ENCODE measurements at regions not wholly inside any gene's neighbourhood (a gene's known extent, or its start where the extent isn't known, plus 50 kb on each side); places are given as distances from the start of the nearest gene placed in this dataset.
"Not testable (repeated sequence)": the region's sequence is repeated elsewhere in the genome, so short reads cannot be mapped to it uniquely, and the experiment has no call there.

DNA sequence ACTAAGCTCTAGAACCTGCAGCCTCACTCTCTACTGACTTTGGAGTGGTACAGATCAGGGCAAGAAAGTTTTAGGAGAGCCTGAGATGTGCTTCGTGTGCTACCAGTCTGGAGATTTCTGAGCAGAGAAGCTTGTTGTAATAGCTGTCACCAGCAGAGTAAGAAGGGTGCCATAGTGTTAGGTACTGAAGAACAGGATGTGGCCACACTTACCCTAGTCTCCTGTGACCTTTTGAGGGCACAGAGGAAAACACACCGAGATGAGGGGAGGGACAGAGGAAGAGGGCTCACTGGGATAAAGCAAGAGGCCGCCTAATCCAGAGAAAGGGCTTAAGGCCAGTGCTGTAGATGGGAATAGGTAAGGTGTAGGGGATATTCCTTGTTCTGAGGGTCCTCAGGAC, 146.2 kb upstream of the MTPN start:
- no peak for DNase-seq (ENCODE audit: low read depth)

DNA sequence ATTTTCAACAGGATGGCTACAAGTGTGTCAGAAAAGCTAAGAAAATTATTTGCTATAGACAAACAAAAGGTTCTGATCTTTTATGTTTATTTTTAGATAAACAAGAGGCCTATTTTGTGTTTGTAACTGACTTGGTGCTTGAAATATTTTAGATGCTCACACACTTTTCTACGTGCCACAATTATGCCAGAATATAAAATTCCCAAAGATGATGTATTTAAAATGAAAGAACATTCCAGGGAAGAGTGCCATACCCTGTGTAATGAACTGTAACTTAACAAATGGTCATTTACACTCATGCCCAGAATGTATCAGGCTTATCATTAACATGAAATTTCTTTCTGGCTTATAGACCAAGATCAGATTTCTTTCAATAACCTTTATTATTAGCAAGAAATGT, 144.9 kb upstream of the MTPN start:
- DNase-seq (ENCODE audit: low read depth): no peak

DNA sequence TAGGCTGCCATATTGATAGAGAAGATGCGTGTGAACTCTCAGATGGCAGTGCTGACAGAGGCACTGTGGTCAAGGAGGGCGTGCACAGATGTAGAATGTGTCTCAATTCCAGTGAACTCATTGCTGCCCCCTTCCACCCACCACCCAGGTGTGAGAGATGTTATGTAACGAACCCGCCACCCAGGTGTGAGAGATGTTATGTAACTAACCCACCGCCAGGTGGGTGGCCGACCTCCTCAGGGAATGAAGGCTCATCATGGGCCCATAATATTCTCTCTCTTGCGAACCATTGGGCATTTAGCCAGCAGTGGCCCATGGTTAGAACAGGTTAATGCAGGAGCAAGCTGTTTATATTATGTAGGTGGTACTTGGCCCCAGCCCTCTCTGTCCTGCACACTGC, 140.4 kb upstream of the MTPN start:
- DNase-seq (ENCODE audit: low read depth): no peak

DNA sequence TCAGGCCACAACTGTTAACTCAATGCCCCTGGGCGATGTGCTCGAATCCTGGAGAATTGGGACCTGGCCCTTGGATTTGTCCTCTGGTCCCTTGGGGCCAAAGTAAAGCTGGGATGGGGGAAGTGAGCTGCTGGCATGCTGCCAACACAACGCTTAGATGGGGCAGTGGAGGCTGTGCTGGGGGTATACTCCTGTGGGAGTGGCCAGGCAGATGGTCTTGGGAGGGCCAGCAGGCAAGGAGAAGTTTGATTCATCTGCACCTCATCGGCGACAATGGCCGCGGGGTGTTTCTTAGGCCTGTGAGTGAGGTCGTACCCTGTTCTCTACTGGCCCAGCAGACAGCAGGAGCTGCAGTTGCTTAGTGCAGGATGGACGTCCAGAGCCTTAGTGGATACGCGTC, 139.0 kb upstream of the MTPN start:
- no peak for DNase-seq (ENCODE audit: low read depth)

DNA sequence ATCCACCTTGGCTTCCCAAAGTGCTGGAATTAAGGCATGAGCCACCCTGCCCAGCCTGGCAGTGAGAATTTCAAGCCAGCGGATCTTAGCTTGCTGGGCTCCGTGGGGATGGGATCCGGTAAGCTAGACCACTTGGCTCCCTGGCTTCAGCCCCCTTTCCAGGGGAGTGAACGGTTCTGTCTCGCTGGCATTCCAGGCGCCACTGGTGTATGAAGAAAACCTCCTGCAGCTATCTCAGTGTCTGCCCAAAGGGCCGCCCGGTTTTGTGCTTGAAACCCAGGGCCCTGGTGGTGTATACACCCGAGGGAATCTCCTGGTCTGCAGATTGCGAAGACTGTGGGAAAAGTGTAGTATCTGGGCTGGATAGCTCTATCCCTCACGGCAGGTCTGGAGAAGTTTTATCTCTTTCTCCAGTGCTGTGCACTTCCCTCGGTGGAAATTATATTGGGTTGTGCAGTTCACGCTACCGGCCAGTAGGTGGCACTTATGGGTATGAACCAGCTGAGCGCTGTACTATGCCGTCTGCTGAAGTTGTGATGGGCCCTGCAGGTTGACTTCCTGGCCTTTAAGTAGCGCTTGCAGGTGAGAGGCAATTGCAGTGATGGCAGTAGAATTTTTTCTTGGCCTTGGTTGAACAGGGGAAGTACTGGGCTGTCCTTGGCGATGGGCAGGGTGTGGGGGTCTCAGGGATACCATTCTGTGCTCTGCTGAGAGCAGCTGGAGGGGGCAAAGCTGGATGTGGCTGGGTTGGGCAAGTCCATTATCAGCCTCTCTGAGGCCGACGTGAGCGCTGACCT, 138.0 kb upstream of the MTPN start:
- DNase-seq (ENCODE audit: low read depth): peak; percentile 52

DNA sequence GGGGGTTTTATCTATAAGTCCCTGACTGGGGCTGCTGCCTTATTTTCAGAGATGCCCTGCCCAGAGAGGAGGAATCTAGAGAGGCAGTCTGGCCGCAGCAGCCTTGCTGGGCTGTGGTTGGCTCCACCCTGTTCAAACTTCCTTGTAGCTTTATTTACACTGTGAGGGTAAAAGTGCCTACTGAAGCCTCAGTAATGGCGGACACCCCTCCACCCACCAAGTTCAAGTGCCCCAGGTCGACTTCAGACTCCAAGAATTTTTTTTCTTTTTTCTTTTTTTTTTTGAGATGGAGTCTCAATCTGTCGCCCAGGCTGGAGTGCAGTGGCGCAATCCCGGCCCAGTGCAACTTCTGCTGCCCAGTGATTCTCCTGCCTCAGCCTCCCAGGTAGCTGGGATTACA, 137.3 kb upstream of the MTPN start:
- not testable (repeated sequence) for DNase-seq (ENCODE audit: low read depth)

DNA sequence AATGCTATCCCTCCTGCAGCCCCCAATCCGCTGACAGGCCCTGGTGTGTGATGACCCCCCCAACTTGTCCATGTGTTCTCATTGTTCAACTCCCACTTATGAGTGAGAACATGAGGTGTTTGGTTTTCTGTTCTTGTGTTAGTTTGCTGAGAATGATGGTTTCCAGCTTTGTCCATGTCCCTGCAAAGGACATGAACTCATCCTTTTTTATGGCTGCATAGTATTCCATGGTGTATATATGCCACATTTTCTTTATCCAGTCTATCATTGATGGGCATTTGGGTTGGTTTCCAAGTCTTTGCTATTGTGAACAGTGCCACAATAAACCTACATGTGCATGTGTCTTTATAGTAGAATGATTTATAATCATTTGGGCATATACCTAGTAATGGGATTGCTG, 131.9 kb upstream of the MTPN start:
- DNase-seq (ENCODE audit: low read depth): not testable (repeated sequence)

DNA sequence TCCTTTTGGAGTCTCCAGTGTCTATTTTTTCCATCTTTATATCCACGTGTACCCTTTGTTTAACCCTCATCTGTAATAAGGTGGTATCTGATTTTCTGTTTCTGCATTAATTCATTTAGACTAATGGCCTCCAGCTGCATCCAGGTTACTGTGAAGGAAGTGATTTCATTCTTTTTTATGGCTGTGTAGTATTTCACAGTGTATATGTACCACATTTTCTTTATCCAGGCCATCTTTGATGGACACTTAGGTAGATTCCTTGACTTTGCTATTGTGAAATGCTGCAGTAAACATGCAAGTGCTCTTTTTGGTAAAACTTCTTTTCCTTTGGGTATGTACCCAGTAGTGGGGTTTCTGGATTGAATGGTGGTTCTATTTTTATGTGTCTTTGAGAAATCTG, 128.0 kb upstream of the MTPN start:
- DNase-seq (ENCODE audit: low read depth): no peak

DNA sequence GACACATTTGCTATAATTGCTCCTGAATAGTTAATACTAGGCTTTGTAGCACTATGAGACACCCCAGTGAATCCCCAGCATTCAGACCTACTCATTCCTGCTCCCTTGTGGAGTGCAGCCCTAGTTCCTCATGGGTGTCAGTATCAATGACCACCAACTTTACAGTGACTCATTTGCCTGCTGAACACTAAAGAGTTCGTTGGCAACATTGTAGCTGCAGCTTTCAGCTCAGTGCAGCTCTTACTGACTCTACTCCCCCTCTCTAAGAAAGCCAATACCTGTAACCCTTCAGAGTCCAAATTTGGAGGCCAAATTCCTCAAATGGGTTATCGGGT, 127.1 kb upstream of the MTPN start:
- DNase-seq (ENCODE audit: low read depth): peak; percentile 33

DNA sequence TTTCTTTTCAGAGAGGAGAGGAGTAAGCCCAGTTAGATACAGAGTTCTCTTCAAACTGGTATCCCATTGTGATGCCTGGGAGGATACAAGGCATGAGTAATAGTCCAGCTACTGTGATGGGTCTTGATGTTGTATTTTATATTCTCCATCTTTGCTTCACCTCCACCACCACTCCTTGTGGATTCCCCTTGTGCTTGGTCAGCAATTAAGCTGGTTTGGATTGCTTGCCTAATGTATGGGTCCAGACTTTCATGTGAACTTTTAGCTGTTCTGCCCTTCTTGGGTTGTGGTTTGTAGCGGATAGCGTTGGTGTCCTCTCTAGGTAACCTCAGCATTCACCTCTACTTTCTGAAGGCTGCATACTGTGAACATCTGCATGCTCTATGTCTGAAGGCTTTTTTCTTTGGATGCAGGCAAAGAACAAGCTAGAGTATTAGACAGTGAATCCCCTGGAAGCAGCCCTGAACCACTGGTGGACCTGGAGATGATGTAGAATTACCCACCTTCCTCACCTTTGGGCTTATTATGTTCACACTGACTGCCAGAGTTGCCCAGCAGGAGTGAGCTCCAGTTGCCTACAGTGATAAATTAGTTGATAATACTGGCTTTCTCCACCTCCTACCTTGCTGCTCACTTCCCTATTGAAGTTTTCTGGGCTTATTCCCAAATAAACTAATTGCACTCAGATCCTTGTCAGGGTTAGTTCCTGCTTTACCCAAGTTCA, 126.5 kb upstream of the MTPN start:
- no peak for DNase-seq (ENCODE audit: low read depth)

DNA sequence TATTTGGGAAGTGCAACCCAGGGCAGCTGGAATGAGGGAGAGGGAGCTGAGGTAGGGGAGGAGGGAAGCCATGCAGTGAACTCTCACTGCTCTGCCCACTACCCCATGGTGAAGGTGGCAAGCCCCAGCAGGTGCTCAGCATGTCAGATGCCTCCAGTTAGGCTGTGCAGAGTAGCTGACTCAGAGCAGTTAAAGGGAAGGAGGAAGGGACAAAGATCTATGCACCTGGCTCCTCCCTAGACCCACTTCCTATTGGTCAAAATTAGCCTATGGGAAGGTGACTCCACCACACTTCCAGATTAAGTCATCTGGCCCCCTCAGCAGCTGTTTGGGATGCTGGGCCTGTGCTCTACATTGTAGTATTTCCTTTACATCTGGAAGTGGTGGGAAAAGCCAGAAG, 125.7 kb upstream of the MTPN start:
- DNase-seq (ENCODE audit: low read depth): peak; percentile 22

DNA sequence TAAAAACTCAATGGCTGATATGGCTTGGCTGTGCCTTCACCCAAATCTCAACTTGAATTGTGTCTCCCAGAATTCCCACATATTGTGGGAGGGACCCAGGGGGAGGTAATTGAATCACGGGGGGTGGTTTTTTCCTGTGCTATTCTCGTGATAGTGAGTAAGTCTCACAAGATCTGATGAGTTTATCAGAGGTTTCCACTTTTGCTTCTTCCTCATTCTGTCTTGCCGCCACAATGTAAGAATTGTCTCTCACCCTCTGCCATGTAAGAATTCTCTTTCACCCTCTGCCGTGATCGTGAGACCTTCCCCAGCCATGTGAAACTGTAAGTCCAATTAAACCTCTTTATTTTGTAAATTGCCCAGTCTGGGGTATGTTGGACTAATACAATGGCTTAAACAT, 115.6 kb upstream of the MTPN start:
- not testable (repeated sequence) for DNase-seq (ENCODE audit: low read depth)

DNA sequence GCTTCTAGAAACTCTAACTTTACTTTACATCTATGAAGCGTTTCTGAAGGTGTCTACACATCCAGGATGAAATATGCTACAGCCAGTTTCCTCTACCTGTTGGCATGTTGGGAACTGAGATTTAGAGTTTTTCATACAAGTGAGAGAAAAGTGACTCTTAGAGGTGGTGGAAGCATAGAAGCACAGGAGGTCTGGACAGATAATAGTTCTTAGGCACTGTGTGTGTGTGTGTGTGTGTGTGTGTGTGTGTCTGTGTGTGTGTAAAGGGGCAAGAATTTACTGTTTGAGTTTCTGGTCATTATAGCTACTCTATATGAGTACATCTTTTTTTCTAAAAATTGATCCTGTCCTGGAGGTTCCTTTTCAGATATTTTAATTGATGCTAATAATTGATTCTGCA, 110.7 kb upstream of the MTPN start:
- DNase-seq (ENCODE audit: low read depth): no peak

DNA sequence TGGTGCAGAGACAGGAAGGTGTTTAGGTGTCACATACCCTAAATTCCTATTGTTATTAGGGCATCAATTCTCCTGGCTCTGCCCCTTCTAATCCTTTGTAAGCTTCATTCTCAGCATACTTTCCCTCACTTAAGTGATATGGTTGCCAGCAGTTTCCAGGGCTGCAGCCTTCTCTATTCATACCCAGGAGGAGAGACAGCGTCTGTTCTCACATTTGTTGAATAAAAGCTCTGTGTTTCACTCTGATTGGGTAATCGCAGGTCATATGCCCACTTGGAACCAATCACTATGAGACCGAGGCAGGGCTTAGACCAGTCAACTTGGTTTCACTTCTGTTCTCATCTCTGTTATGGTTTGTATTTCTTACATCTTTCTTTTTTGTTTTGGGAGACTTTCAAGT, 109.6 kb upstream of the MTPN start:
- peak; percentile 96 for DNase-seq (ENCODE audit: low read depth)

DNA sequence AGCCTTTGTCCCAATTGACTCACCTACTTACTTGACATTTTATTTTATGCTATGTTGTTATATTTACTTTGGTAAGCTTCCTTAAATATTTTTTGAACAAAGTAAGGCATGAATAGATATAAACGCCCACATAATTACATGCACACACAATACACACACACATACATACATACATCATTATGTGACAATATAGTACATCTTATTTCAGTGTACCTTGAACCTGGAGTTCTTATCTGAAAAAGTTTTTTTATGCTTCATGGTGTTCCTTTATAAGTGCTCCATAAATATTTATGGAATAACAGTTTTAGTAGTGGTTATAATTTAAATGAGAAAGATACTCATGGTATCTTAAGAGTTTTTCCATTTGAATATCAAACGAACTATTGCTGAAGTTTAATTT, 102.8 kb upstream of the MTPN start:
- no peak for DNase-seq (ENCODE audit: low read depth)

DNA sequence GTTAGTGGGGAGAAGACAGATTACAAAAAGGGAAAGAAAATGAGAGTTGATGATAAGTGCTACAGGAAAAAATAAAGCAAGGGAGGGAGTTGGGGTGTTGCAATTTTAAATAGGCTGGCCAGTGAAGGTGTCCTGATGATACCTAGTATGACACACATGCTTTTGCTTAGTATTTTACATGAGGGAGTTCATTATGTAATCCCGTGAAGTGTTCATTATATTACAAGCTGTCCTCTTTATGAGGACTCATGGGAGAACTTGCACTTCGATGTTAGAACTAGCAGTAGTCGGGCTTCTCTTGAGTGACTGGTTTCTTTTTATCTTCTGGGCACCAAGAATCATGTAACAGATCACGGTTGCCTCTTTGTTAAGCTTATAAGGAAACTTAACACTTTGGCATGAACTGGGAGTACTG, 102.3 kb upstream of the MTPN start:
- DNase-seq (ENCODE audit: low read depth): no peak

DNA sequence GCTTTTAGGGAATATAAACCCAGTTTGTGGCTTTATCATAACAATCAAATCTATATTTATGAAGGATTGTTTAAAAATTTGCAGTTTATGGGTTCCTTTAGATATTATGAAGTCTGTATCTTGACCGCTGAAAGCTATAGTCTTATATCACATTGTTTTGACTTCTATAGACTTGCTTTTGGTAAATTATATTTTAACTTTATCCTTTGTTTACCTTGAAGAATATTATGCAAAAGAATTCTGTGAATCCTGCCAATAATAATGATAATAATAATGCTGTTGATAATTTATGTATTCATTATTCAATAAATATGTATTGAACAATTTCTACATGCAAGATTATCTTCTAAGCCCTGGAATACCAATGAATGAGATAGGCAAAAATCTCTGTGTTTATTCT, 101.9 kb upstream of the MTPN start:
- DNase-seq (ENCODE audit: low read depth): no peak

DNA sequence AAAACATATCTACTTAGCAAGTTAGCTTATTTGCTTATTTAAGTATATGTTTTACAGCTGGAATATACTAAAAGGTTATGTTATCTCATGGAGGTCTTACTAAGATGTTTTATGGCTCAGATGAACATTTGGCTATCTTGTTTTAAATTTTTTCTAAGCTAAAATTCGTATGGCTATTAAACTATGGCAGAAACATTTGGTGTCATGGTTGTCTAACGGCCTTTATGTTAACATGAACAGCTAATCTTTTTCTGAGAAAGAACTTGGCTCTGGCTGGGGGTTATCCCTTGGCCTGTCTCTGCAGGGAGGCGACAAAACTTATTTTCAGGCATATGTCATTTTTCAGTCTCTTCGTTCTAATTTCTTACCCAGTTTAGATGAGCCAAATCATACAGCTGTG, 101.5 kb upstream of the MTPN start:
- no peak for DNase-seq (ENCODE audit: low read depth)

DNA sequence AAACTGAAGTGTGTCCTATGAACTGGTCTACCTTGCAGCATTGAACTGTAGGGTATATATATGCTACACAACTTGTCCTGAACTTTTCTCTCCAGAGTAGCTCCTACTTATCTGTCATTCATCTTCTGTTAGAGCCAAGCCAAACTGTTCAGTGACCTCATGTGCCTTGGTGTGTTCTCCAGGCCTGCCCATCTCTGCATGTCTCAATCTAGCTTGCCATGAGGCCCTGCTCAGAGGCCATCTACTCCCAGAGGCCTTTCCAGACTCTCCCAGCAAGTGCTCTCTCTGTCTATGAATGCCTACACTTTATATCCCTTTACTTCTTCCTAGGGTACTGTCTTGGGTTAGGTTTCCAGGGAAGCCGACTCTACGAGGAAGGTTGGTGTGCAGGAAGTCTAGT, 99.8 kb upstream of the MTPN start:
- no peak for DNase-seq (ENCODE audit: low read depth)

DNA sequence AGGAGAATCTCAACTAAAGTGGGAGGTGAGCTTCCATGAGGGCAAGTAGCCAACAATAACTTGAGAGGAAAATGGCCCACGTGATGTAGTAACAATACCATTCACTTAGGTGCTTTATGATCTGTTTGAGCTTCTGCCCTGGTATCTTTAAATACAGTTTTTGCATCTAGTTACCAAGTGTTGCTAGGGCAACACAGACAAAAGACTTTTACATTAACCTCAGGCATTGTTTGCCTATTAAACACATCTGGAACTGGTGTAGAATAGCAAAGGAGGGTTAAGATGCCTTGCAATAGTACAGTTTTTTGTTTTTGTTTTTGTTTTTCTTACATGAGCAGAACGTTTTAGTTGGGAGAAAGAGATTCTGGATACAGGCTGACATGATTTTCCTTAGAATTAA, 97.7 kb upstream of the MTPN start:
- DNase-seq (ENCODE audit: low read depth): no peak

DNA sequence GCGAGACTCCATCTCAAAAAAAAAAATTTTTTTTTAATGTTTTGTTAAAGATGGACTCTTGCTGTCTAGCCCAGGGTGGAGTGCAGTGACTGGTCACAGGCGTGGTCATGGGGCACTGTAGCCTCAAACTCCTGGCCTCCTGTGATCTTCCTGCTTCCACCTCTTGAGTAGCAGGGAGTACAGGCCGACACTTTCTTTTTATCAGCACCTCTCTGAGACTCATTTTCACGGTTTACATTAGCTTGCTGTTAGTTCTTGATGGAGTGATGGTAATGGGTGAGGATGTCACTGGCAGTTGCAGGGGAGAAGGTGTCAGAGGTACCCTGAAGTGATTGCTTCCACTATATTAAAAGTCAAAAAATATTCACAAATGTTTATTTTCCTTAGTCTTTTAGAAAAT, 95.3 kb upstream of the MTPN start:
- no peak for DNase-seq (ENCODE audit: low read depth)

DNA sequence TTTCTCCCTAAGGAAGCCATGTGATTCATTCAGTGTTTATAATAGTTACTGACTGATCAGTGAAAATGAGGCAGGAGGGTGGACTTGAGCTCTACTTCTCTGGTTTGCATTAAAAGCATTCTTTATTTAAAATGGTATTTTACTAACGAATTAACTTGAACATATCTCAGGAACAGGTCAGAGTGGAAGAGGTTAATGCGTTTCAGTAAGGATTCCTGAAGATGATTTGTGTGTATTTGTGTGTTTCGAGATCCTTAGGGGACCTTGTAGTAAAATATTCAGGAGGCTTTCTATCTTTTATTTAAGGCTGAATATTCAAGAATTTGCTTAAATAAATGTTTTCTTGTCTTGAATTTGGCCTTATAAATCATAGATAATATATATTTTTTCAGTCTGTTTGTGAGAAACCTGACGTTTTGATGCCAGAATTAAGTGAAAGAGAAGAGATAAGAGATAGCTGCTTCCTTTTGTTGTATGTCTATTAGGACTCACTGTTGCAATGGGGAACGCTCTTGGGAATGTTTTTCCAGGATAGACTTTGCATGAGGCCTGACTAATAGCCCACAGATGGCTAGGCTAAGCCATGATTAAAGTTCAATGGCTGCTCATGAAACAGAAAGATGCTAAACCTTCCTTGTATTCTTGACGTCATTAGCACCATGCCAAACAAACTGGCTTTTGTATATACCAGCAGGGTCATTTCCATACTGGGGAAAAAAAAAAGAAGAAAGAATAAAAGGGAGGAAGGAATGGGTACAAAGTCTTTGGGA, 93.8 kb upstream of the MTPN start:
- peak; percentile 49 for DNase-seq (ENCODE audit: low read depth)

Data from LHCN-M2 (cell line).